HepG2 (cell line): ENCODE measurements at regions not wholly inside any gene's neighbourhood (a gene's known extent, or its start where the extent isn't known, plus 50 kb on each side); places are given as distances from the start of the nearest gene placed in this dataset.
A peak's percentile ranks its signal among the peaks of the same experiment; 100 is the strongest.

Experiments
- ELF3 ChIP-seq: IDR thresholded peaks from 2 replicates; pipeline ENCODE4 v1.6.1; 2016; ENCODE audit warnings: missing genetic modification reagents, missing compliant biosample characterization
- WIZ ChIP-seq: sonication (generic); formaldehyde crosslinking; IDR thresholded peaks from 2 replicates; pipeline ENCODE4 v1.5.1; 2020; ENCODE audit warnings: mild to moderate bottlenecking, missing genetic modification reagents
- ZNF292 ChIP-seq: sonication (generic); formaldehyde crosslinking; IDR thresholded peaks from 2 replicates; pipeline ENCODE4 v1.8.1; 2022; ENCODE audit warnings: mild to moderate bottlenecking, low read depth, missing genetic modification reagents, borderline replicate concordance
- TF ChIP-seq, protein P1 (sequence below), 2 experiments: fragments of 450-650 bp in 1 of 2; sonication (generic) in 1 of 2; formaldehyde crosslinking in 1 of 2; IDR thresholded peaks; 2 replicates each; pipeline versions ENCODE4 v1.6.1 to v1.8.0; 2016 to 2022; ENCODE audit warnings: antibody characterized with exemption in 1 of 2, mild to moderate bottlenecking in 1 of 2, missing genetic modification reagents in 1 of 2
- TF ChIP-seq, protein P2 (sequence below): sonication (generic); formaldehyde crosslinking; IDR thresholded peaks from 2 replicates; pipeline ENCODE4 v1.9.0; 2022; ENCODE audit warnings: low read depth, missing genetic modification reagents
- TF ChIP-seq, protein P3 (sequence below): sonication (generic); formaldehyde crosslinking; IDR thresholded peaks from 2 replicates; pipeline ENCODE4 v1.8.0; 2022; ENCODE audit warnings: mild to moderate bottlenecking, missing genetic modification reagents, borderline replicate concordance
- TF ChIP-seq, protein P4 (sequence below): sonication (generic); formaldehyde crosslinking; IDR thresholded peaks from 2 replicates; pipeline ENCODE4 v1.4.0; 2020; ENCODE audit warnings: mild to moderate bottlenecking, missing genetic modification reagents

DNA sequence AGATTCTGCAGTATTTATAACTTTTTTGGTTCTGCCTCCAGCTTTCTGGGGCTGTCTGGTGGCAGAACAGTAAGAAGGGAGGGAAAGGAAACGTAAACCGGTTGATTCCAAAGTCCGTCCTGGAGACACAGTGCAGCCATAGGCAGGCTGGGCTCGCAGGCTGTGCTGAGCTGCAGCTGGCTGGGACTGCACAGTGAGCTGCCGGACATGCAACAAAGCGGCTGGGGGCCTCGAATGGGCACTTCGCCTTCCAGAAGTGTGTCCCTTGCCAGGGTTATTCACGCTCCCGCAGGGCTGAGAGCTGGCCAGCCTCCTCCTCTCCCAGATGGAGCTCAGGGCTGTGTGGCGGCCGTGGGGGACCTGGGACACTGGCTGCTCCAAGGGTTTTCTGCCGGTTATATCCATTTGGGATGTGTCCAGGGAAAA lies 78.1 kb upstream of the CD93 start (continued):
- TF ChIP-seq, protein P1, sequence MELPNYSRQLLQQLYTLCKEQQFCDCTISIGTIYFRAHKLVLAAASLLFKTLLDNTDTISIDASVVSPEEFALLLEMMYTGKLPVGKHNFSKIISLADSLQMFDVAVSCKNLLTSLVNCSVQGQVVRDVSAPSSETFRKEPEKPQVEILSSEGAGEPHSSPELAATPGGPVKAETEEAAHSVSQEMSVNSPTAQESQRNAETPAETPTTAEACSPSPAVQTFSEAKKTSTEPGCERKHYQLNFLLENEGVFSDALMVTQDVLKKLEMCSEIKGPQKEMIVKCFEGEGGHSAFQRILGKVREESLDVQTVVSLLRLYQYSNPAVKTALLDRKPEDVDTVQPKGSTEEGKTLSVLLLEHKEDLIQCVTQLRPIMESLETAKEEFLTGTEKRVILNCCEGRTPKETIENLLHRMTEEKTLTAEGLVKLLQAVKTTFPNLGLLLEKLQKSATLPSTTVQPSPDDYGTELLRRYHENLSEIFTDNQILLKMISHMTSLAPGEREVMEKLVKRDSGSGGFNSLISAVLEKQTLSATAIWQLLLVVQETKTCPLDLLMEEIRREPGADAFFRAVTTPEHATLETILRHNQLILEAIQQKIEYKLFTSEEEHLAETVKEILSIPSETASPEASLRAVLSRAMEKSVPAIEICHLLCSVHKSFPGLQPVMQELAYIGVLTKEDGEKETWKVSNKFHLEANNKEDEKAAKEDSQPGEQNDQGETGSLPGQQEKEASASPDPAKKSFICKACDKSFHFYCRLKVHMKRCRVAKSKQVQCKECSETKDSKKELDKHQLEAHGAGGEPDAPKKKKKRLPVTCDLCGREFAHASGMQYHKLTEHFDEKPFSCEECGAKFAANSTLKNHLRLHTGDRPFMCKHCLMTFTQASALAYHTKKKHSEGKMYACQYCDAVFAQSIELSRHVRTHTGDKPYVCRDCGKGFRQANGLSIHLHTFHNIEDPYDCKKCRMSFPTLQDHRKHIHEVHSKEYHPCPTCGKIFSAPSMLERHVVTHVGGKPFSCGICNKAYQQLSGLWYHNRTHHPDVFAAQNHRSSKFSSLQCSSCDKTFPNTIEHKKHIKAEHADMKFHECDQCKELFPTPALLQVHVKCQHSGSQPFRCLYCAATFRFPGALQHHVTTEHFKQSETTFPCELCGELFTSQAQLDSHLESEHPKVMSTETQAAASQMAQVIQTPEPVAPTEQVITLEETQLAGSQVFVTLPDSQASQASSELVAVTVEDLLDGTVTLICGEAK (IDR thresholded peaks at IDR 0.05), result no peak
- TF ChIP-seq, protein P1 (CRISPR knock-in tag; IDR thresholded peaks at IDR 0.05), result 0 out of 2 replicates have a peak, but pooled peaks have one; percentile 28
- TF ChIP-seq, protein P2, sequence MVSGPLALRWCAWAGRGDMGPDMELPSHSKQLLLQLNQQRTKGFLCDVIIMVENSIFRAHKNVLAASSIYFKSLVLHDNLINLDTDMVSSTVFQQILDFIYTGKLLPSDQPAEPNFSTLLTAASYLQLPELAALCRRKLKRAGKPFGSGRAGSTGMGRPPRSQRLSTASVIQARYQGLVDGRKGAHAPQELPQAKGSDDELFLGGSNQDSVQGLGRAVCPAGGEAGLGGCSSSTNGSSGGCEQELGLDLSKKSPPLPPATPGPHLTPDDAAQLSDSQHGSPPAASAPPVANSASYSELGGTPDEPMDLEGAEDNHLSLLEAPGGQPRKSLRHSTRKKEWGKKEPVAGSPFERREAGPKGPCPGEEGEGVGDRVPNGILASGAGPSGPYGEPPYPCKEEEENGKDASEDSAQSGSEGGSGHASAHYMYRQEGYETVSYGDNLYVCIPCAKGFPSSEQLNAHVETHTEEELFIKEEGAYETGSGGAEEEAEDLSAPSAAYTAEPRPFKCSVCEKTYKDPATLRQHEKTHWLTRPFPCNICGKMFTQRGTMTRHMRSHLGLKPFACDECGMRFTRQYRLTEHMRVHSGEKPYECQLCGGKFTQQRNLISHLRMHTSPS (CRISPR knock-in tag), result 0 out of 2 replicates have a peak, but pooled peaks have one; percentile 28
- TF ChIP-seq, protein P3, sequence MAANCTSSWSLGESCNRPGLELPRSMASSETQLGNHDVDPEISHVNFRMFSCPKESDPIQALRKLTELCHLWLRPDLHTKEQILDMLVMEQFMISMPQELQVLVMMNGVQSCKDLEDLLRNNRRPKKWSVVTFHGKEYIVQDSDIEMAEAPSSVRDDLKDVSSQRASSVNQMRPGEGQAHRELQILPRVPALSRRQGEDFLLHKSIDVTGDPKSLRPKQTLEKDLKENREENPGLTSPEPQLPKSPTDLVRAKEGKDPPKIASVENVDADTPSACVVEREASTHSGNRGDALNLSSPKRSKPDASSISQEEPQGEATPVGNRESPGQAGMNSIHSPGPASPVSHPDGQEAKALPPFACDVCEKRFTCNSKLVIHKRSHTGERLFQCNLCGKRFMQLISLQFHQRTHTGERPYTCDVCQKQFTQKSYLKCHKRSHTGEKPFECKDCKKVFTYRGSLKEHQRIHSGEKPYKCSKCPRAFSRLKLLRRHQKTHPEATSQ (CRISPR knock-in tag), result 0 out of 2 replicates have a peak, but pooled peaks have one; percentile 58
- TF ChIP-seq, protein P4, sequence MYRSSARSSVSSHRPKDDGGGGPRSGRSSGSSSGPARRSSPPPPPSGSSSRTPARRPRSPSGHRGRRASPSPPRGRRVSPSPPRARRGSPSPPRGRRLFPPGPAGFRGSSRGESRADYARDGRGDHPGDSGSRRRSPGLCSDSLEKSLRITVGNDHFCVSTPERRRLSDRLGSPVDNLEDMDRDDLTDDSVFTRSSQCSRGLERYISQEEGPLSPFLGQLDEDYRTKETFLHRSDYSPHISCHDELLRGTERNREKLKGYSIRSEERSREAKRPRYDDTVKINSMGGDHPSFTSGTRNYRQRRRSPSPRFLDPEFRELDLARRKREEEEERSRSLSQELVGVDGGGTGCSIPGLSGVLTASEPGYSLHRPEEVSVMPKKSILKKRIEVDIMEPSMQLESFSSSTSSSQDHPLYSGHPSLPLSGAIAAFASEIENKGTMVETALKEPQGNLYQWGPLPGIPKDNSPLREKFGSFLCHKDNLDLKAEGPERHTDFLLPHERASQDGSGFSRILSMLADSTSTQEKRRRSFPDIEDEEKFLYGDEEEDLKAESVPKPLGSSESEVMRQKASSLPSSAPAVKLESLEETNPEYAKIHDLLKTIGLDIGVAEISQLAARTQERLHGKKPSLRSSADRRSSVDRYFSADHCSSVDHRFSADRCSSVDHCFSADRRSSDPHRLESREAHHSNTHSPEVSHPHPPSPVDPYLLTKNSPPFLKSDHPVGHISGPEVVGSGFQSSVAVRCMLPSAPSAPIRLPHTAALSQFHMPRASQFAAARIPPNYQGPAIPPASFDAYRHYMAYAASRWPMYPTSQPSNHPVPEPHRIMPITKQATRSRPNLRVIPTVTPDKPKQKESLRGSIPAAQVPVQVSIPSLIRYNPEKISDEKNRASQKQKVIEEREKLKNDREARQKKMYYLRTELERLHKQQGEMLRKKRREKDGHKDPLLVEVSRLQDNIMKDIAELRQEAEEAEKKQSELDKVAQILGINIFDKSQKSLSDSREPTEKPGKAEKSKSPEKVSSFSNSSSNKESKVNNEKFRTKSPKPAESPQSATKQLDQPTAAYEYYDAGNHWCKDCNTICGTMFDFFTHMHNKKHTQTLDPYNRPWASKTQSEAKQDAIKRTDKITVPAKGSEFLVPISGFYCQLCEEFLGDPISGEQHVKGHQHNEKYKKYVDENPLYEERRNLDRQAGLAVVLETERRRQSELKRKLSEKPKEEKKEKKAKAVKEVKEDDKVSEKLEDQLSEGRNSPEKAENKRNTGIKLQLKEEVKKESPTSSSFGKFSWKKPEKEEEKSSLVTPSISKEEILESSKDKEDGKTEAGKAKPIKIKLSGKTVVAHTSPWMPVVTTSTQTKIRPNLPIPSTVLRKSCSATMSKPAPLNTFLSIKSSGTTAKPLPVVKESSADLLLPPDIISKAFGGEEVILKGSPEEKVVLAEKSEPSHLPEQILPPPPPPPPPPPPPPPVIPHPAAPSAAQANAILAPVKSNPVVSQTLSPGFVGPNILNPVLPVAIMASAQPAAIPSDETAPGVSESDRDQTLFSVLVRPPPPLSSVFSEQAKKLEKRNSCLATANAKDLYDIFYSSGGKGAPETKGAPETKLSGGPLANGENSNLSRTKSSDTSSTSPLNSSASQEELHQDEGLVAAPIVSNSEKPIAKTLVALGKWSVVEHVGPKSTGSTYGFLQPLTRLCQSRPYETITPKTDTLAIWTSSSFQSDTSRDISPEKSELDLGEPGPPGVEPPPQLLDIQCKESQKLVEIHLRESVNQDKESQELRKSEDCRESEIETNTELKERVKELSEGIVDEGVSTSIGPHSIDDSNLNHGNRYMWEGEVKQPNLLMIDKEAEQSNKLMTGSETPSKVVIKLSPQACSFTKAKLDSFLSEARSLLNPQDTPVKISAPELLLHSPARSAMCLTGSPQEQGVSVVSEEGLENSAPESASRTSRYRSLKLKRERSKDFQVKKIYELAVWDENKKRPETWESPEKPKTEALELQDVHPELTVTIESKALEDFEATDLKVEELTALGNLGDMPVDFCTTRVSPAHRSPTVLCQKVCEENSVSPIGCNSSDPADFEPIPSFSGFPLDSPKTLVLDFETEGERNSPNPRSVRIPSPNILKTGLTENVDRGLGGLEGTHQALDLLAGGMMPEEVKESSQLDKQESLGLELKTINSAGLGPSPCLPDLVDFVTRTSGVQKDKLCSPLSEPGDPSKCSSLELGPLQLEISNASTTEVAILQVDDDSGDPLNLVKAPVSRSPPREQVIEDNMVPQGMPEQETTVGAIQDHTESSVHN (CRISPR knock-in tag), result 0 out of 2 replicates have a peak, but pooled peaks have one; percentile 38
- TF ChIP-seq ELF3 (CRISPR knock-in tag), result peak; percentile 36; the same call in 1 of the 2 replicates
- peak; percentile 97 for TF ChIP-seq ZNF292 (CRISPR knock-in tag)
- 0 out of 2 replicates have a peak, but pooled peaks have one; percentile 12 for TF ChIP-seq WIZ (CRISPR knock-in tag)
